IMR-90 (cell line): ENCODE measurements at regions not wholly inside any gene's neighbourhood (a gene's known extent, or its start where the extent isn't known, plus 50 kb on each side); places are given as distances from the start of the nearest gene placed in this dataset.

Experiments used
- ATAC-seq: fragments of 200-7000 bp; cut with Tn5 transposase; 2 replicates; pipeline ENCODE4 v1.9.1; 2020; ENCODE audit warnings: low read depth, mild to moderate bottlenecking, moderate library complexity
- BruUV-seq: library from RNA; stranded (reverse); fragments of 400-500 nt; replicated peaks from 2 replicates; lab custom pipeline; 2021; lab: Mats Ljungman, UMichigan
- CTCF ChIA-PET: fragments of 300-600 bp; formaldehyde crosslinking; extraction: SDS; loops from one replicate; lab custom pipeline; 2021; ENCODE audit warnings: antibody characterized with exemption; lab: Yijun Ruan, JAX
- POLR2A ChIA-PET: fragments of 300-600 bp; sonication (Branson Sonifier 250); formaldehyde crosslinking; loops from one replicate; lab custom pipeline; 2022; ENCODE audit warnings: antibody characterized with exemption; ENCODE audit not compliant: unreplicated experiment; lab: Charles Lee
- DNase-seq: peaks from one replicate; pipeline ENCODE4 v3.0.0; 2013
- H2AFZ ChIP-seq: replicated peaks from 2 replicates; pipeline ENCODE3; 2013; ENCODE audit warnings: low read length, mild to moderate bottlenecking; ENCODE audit not compliant: poor library complexity
- H2AK5ac ChIP-seq: 2 replicates; pipeline ENCODE4 v1.6.1; 2013; ENCODE audit warnings: low read depth, low read length, inconsistent platforms
- H2AK9ac ChIP-seq: replicated peaks from 2 replicates; pipeline ENCODE3; 2013; ENCODE audit warnings: mild to moderate bottlenecking, low read depth, low read length, moderate library complexity; ENCODE audit not compliant: poor library complexity
- H2BK120ac ChIP-seq: 2 replicates; pipeline ENCODE4 v1.6.1; 2013; ENCODE audit warnings: low read depth, low read length, inconsistent platforms
- H2BK15ac ChIP-seq: 3 replicates; pipeline ENCODE4 v1.6.1; 2013; ENCODE audit warnings: low read depth, low read length, inconsistent platforms
- H2BK20ac ChIP-seq: 2 replicates; pipeline ENCODE4 v1.6.1; 2013; ENCODE audit warnings: low read depth, mild to moderate bottlenecking, inconsistent platforms, low read length, moderate library complexity
- H2BK5ac ChIP-seq: 2 replicates; pipeline ENCODE4 v1.6.1; 2013; ENCODE audit warnings: mild to moderate bottlenecking, low read depth, low read length, inconsistent platforms; ENCODE audit not compliant: poor library complexity, severe bottlenecking
- H3K14ac ChIP-seq: replicated peaks from 2 replicates; pipeline ENCODE4 v1.6.1; 2013; ENCODE audit warnings: low read depth, low read length, inconsistent platforms
- H3K18ac ChIP-seq: 2 replicates; pipeline ENCODE4 v1.6.1; 2013; ENCODE audit warnings: low read depth, low read length, control low read depth
- H3K23ac ChIP-seq: 2 replicates; pipeline ENCODE4 v1.6.1; 2013; ENCODE audit warnings: low read depth, low read length, inconsistent platforms
- H3K27ac ChIP-seq: 2 replicates; pipeline ENCODE4 v1.5.1; 2013; ENCODE audit warnings: mild to moderate bottlenecking, control low read depth, low read length; ENCODE audit not compliant: insufficient read depth
- H3K27me3 ChIP-seq: 2 replicates; pipeline ENCODE4 v1.6.1; 2013; ENCODE audit warnings: low read length; ENCODE audit not compliant: control insufficient read depth, insufficient read depth
- H3K36me3 ChIP-seq: 2 replicates; pipeline ENCODE4 v1.6.1; 2013; ENCODE audit warnings: low read length, mixed read lengths; ENCODE audit not compliant: control insufficient read depth, insufficient read depth
- H3K4ac ChIP-seq: 2 replicates; pipeline ENCODE4 v1.6.1; 2013; ENCODE audit warnings: low read depth, low read length, inconsistent platforms
- H3K4me1 ChIP-seq: 2 replicates; pipeline ENCODE4 v1.6.1; 2013; ENCODE audit warnings: low read length, mixed read lengths; ENCODE audit not compliant: control insufficient read depth, insufficient read depth
- H3K4me2 ChIP-seq: 2 replicates; pipeline ENCODE4 v1.6.1; 2013; ENCODE audit warnings: low read depth, mild to moderate bottlenecking, control low read depth, low read length, moderate library complexity
- H3K4me3 ChIP-seq: 2 replicates; pipeline ENCODE4 v1.5.1; 2013; ENCODE audit warnings: low read depth, mild to moderate bottlenecking, control low read depth, low read length, moderate library complexity; ENCODE audit not compliant: insufficient read depth
- H3K56ac ChIP-seq: 2 replicates; pipeline ENCODE4 v1.6.1; 2013; ENCODE audit warnings: low read length, inconsistent platforms; ENCODE audit not compliant: insufficient read depth; ENCODE audit errors: extremely low read depth
- H3K79me1 ChIP-seq, 2 experiments: 2 replicates each; pipeline ENCODE4 v1.6.1; 2013; ENCODE audit warnings: low read length in 2 of 2, inconsistent platforms in 1 of 2, low read depth in 1 of 2
- H3K9ac ChIP-seq: 2 replicates; pipeline ENCODE4 v1.6.1; 2013; ENCODE audit warnings: low read depth, low read length, control low read depth
- H3K9me1 ChIP-seq: 2 replicates; pipeline ENCODE4 v1.6.1; 2013; ENCODE audit warnings: low read length, inconsistent platforms; ENCODE audit not compliant: insufficient read depth
- H3K9me3 ChIP-seq: 2 replicates; pipeline ENCODE4 v1.6.1; 2013; ENCODE audit warnings: low read length; ENCODE audit not compliant: control insufficient read depth, insufficient read depth
- H4K20me1 ChIP-seq: 2 replicates; pipeline ENCODE4 v1.6.1; 2013; ENCODE audit warnings: low read length, inconsistent platforms; ENCODE audit not compliant: insufficient read depth
- H4K5ac ChIP-seq: 2 replicates; pipeline ENCODE4 v1.6.1; 2013; ENCODE audit warnings: mild to moderate bottlenecking, low read depth, low read length, control low read depth
- H4K8ac ChIP-seq, 2 experiments: 2 replicates each; pipeline ENCODE4 v1.6.1; 2013; ENCODE audit warnings: low read depth in 2 of 2, low read length in 2 of 2, control low read depth in 1 of 2, inconsistent platforms in 1 of 2
- H4K91ac ChIP-seq: 2 replicates; pipeline ENCODE4 v1.6.1; 2013; ENCODE audit warnings: low read depth, low read length, inconsistent platforms; ENCODE audit not compliant: insufficient read depth
- BHLHE40 ChIP-seq: fragments of 150-350 bp; IDR thresholded peaks from 2 replicates; pipeline ENCODE4 v1.6.1; 2016; ENCODE audit warnings: mild to moderate bottlenecking, low read depth, low read length
- CEBPB ChIP-seq: IDR thresholded peaks from 2 replicates; pipeline ENCODE4 v1.6.1; 2012; ENCODE audit warnings: low read depth, low read length, improper control_type of control experiment
- FOS ChIP-seq: fragments of 150-350 bp; IDR thresholded peaks from 2 replicates; pipeline ENCODE4 v1.6.1; 2016; ENCODE audit warnings: low read depth, low read length
- RAD21 ChIP-seq: IDR thresholded peaks from 2 replicates; pipeline ENCODE4 v1.6.1; 2012; ENCODE audit warnings: low read length, improper control_type of control experiment
- SMC3 ChIP-seq: fragments of 150-350 bp; IDR thresholded peaks from 2 replicates; pipeline ENCODE4 v1.6.1; 2016; ENCODE audit warnings: low read depth, mild to moderate bottlenecking, antibody characterized with exemption, low read length, moderate library complexity
- USF2 ChIP-seq: fragments of 150-350 bp; IDR thresholded peaks from 2 replicates; pipeline ENCODE4 v1.6.1; 2017; ENCODE audit warnings: mild to moderate bottlenecking, antibody characterized with exemption, low read length, low read depth
- WGBS, 2 experiments: methylation state at CpG; one replicate each; pipeline versions ENCODE4 v1.1.5 to v1.1.7; 2013; ENCODE audit warnings: missing lambda C conversion rate in 2 of 2; ENCODE audit not compliant: insufficient read length in 1 of 2; ENCODE audit errors: extremely low coverage in 2 of 2; 5-methylcytosine and 5-hydroxymethylcytosine counted together
- dilution Hi-C: fragments of 300-500 bp; cut with HindIII; formaldehyde crosslinking; loops from one replicate; pipeline ENCODE4 v1.14.3; 2018; ENCODE audit warnings: low sequenced_read_pairs; ENCODE audit not compliant: unreplicated experiment
- in situ Hi-C: fragments of 300-500 bp; cut with MboI; formaldehyde crosslinking; loops from 3 replicates; pipeline ENCODE4 v1.14.3; 2019; ENCODE audit warnings: low sequenced_read_pairs, inconsistent platforms, mixed read lengths
- intact Hi-C: fragments of 100-400 bp; cut with micrococcal nuclease; formaldehyde crosslinking; loops from 2 replicates; pipeline ENCODE4 v1.10.0; 2022

DNA sequence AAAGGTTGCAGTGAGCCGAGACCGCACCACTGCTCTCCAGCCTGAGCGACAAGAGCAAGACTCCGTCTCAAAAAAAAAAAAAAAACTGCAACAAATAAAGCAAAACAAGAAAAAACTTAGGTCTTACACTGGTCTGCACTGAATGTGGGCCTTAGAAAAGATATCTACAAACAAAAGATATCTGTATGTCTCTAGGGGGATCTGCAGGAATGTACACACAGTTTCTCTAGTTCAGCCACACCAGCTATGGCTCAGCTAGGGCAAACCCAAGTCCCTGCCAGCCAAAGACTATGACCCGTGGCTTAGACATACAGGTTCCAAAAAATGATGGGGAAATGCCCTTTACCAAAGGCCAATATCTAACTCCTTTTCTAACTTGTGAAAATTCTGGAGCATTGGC lies 202.4 kb upstream of the KAZN start:
- Histone ChIP-seq H2AFZ (no peak overlapping the region), H2AK9ac (no peak overlapping the region), H3K36me3 (no peaks in the 10 kb centered on the region), H3K79me1 (no peaks in the 10 kb centered on the region), H3K4me2 (no peak overlapping the region), H3K27ac (no peak overlapping the region), H3K4me3 (no peak overlapping the region), H3K4ac (no peak overlapping the region), H3K23ac (no peak overlapping the region), H3K9ac (no peak overlapping the region), H4K91ac (no peak overlapping the region), H2BK120ac (no peak overlapping the region), H3K14ac (no peak overlapping the region), H2AK5ac (no peak overlapping the region), H4K20me1 (no peaks in the 10 kb centered on the region), H4K8ac (no peak overlapping the region), H3K18ac (no peak overlapping the region), H3K9me1 (no peaks in the 10 kb centered on the region), H3K27me3 (no peaks in the 10 kb centered on the region), H3K56ac (no peak overlapping the region), H3K9me3 (peaks cover 2% of the 10 kb centered on the region; the same call in 1 of the 2 replicates), H4K5ac (no peak overlapping the region), H2BK20ac (no peak overlapping the region), H3K4me1 (no peaks in the 10 kb centered on the region), H2BK15ac (no peak overlapping the region), H2BK5ac (no peak overlapping the region)
- no peak for ATAC-seq
- WGBS, 2 experiments = no CpG with 5 or more reads among the region's 5 CpGs
- TF ChIP-seq CEBPB = no peak
- no peak for TF ChIP-seq SMC3
- no peak for TF ChIP-seq BHLHE40
- TF ChIP-seq USF2 = no peak
- TF ChIP-seq FOS = no peak
- TF ChIP-seq RAD21 = no peak
- DNase-seq = no peak
- intact Hi-C loops (no loop called here), dilution Hi-C loops (no loop called here), in situ Hi-C loops (no loop called here)
- BruUV-seq = no TSS peak
- ChIA-PET CTCF (no interaction called here), POLR2A (no interaction called here)
